ENCODE measurements at regions not wholly inside any gene's neighbourhood (a gene's known extent, or its start where the extent isn't known, plus 50 kb on each side); places are given as distances from the start of the nearest gene placed in this dataset.

GRCh38 chr12:93115198-93115601 is 186.1 kb upstream of the EEA1 start:
- TF ChIP-seq PATZ1 (tag by site-specific recombination; IDR thresholded peaks at IDR 0.05) (no peak), CTCF (tag by site-specific recombination; IDR thresholded peaks at IDR 0.05) (no peak), ZNF114 (tag by site-specific recombination; IDR thresholded peaks at IDR 0.05) (no peak), KLF17 (tag by site-specific recombination; IDR thresholded peaks at IDR 0.05) (no peak), YY1 (tag by site-specific recombination; IDR thresholded peaks at IDR 0.05) (no peak), TCF7L2 (IDR thresholded peaks at IDR 0.05; ENCODE audit: borderline replicate concordance, low read depth, low read length) (no peak)

All from HEK293 (cell line).